ENCODE measurements at regions not wholly inside any gene's neighbourhood (a gene's known extent, or its start where the extent isn't known, plus 50 kb on each side); places are given as distances from the start of the nearest gene placed in this dataset.

DNA sequence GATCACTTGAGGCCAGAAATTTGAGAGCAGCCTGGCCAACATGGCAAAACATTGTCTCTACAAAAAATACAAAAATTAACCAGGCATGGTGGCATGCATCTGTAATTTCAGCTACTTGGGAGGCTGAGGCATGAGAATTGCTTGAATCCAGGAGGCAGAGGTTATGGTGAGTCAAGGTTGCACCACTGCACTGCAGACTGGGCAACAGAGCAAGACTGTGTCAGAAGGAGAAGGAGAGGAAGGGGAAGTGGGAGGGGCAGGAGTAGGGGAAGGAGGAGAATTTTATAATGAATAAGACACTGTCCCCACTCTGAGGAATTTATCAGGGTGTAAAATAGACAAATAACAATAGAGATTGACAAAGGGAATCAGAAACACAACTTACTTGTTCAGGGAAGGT lies 440.6 kb upstream of the DYNLRB2 start:
- TF ChIP-seq TCF4 (CRISPR knock-in tag; IDR thresholded peaks at IDR 0.05; ENCODE audit: borderline replicate concordance) (no peak), RARB (CRISPR knock-in tag; IDR thresholded peaks at IDR 0.05) (no peak), BACH2 (CRISPR knock-in tag; IDR thresholded peaks at IDR 0.05; ENCODE audit: borderline replicate concordance) (no peak), PATZ1 (CRISPR knock-in tag; IDR thresholded peaks at IDR 0.05; ENCODE audit: borderline replicate concordance) (no peak), ZNF565 (CRISPR knock-in tag; conservative IDR thresholded peaks at IDR 0.05; ENCODE audit: low read depth) (no peak), TOX (CRISPR knock-in tag; IDR thresholded peaks at IDR 0.05; ENCODE audit: borderline replicate concordance) (no peak), ESRRG (CRISPR knock-in tag; IDR thresholded peaks at IDR 0.05) (no peak), ARNTL (CRISPR knock-in tag; IDR thresholded peaks at IDR 0.05; ENCODE audit: borderline replicate concordance, low read depth) (no peak)
